ENCODE measurements at regions not wholly inside any gene's neighbourhood (a gene's known extent, or its start where the extent isn't known, plus 50 kb on each side); places are given as distances from the start of the nearest gene placed in this dataset.

DNA sequence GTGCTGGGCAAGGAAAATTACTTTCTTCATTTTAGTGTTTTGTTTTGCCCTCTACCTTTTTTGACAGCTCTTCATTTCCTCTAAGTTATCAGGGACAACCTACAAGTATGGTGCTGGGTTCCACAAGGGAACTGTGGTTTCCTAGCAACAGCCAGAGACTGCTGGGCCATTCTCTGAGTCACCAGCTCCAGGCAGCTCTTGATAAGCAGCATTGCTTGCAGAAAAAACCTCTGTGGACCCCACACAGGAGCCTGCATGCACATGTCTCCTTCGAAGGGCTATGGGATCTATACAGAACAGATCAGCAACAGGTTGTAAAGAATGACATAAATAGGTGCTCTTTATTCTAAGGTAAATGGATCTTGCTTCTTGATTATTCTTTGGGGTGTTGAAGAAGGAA is 81.0 kb upstream of the CCDC196 start:
- H3K4me1 ChIP-seq (ENCODE audit: control insufficient read depth, insufficient read depth, low read length): no peaks in the 10 kb centered on the region
- ChIA-PET CTCF (interaction anchor here (2.9 to 8.2 kb wide), 2 partner anchors 10 to 47 kb away, joined by 17 to 119 read pairs; no protein-coding TSS in a partner anchor), POLR2A (no interaction called here), SMC1A (ENCODE audit: uncharacterized antibody, unreplicated experiment) (interaction anchor here (0.9 to 2.5 kb wide), 2 partner anchors 10 to 46 kb away, joined by 5 to 6 read pairs; no protein-coding TSS in a partner anchor), RAD21 (ENCODE audit: unreplicated experiment) (interaction anchor here (7.7 kb wide), 1 partner anchor 46 kb away, joined by 76 read pairs; no protein-coding TSS in a partner anchor)
- H3K36me3 ChIP-seq (ENCODE audit: control insufficient read depth in 2 of 2, insufficient read depth in 2 of 2, low read length in 1 of 2): no peaks in the 10 kb centered on the region
- intact Hi-C loops (cut with micrococcal nuclease; ENCODE audit: unreplicated experiment): no loop called here
- in situ Hi-C loops (cut with MboI): no loop called here
- no peaks in the 10 kb centered on the region for H3K9me3 ChIP-seq (replicated peaks; ENCODE audit: control insufficient read depth, insufficient read depth, low read length)
- TF ChIP-seq TAF1 (IDR thresholded peaks at IDR 0.05; ENCODE audit: borderline replicate concordance, low read depth, low read length) (no peak), MYC (IDR thresholded peaks at IDR 0.05; ENCODE audit: insufficient read depth, insufficient read length, insufficient replicate concordance, low read length, severe bottlenecking) (no peak), IKZF1 (conservative IDR thresholded peaks at IDR 0.05) (no peak), PAX5 (IDR thresholded peaks at IDR 0.05; ENCODE audit: borderline replicate concordance, low read depth, low read length) (no peak), CBX3 (IDR thresholded peaks at IDR 0.05; ENCODE audit: borderline replicate concordance, low read depth) (no peak), HCFC1 (IDR thresholded peaks at IDR 0.05; ENCODE audit: low read length) (no peak)
- TF ChIP-seq, protein P1, sequence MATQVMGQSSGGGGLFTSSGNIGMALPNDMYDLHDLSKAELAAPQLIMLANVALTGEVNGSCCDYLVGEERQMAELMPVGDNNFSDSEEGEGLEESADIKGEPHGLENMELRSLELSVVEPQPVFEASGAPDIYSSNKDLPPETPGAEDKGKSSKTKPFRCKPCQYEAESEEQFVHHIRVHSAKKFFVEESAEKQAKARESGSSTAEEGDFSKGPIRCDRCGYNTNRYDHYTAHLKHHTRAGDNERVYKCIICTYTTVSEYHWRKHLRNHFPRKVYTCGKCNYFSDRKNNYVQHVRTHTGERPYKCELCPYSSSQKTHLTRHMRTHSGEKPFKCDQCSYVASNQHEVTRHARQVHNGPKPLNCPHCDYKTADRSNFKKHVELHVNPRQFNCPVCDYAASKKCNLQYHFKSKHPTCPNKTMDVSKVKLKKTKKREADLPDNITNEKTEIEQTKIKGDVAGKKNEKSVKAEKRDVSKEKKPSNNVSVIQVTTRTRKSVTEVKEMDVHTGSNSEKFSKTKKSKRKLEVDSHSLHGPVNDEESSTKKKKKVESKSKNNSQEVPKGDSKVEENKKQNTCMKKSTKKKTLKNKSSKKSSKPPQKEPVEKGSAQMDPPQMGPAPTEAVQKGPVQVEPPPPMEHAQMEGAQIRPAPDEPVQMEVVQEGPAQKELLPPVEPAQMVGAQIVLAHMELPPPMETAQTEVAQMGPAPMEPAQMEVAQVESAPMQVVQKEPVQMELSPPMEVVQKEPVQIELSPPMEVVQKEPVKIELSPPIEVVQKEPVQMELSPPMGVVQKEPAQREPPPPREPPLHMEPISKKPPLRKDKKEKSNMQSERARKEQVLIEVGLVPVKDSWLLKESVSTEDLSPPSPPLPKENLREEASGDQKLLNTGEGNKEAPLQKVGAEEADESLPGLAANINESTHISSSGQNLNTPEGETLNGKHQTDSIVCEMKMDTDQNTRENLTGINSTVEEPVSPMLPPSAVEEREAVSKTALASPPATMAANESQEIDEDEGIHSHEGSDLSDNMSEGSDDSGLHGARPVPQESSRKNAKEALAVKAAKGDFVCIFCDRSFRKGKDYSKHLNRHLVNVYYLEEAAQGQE (IDR thresholded peaks at IDR 0.05; ENCODE audit: low read depth, low read length): no peak
- TF ChIP-seq, protein P2, sequence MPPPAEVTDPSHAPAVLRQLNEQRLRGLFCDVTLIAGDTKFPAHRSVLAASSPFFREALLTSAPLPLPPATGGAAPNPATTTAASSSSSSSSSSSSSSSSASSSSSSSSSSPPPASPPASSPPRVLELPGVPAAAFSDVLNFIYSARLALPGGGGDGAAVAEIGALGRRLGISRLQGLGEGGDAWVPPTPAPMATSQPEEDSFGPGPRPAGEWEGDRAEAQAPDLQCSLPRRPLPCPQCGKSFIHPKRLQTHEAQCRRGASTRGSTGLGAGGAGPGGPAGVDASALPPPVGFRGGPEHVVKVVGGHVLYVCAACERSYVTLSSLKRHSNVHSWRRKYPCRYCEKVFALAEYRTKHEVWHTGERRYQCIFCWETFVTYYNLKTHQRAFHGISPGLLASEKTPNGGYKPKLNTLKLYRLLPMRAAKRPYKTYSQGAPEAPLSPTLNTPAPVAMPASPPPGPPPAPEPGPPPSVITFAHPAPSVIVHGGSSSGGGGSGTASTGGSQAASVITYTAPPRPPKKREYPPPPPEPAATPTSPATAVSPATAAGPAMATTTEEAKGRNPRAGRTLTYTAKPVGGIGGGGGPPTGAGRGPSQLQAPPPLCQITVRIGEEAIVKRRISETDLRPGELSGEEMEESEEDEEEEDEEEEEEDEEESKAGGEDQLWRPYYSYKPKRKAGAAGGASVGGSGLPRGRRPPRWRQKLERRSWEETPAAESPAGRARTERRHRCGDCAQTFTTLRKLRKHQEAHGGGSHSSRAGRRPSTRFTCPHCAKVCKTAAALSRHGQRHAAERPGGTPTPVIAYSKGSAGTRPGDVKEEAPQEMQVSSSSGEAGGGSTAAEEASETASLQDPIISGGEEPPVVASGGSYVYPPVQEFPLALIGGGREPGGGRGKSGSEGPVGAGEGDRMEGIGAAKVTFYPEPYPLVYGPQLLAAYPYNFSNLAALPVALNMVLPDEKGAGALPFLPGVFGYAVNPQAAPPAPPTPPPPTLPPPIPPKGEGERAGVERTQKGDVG (CRISPR knock-in tag; IDR thresholded peaks at IDR 0.05): no peak
- no TSS peak for BruUV-seq (replicated peaks)
- ATAC-seq (no peak), FAIRE-seq (no peak), DNase-seq (ENCODE audit: low read depth, low spot score) (no peak)
- H2AFZ ChIP-seq (ENCODE audit: control insufficient read depth, low read depth, low read length): no peak overlapping the region
- H3K4me2 ChIP-seq (ENCODE audit: control insufficient read depth, insufficient read depth): no peak overlapping the region
- WGBS (ENCODE audit: insufficient coverage, insufficient replicate concordance, low lambda C conversion rate, missing lambda C conversion rate): 32% methylated on average over 1 of the region's 1 CpG
- no peaks in the 10 kb centered on the region for H4K20me1 ChIP-seq (ENCODE audit: control insufficient read depth, insufficient read depth)
- no peak overlapping the region for H3K4me3 ChIP-seq
- H3K27ac ChIP-seq (ENCODE audit: control insufficient read depth, insufficient read depth): no peak overlapping the region
- no peak overlapping the region for H3K9ac ChIP-seq (ENCODE audit: control insufficient read depth, insufficient read depth, low read length)
- no peaks in the 10 kb centered on the region for H3K79me2 ChIP-seq (ENCODE audit: control insufficient read depth, insufficient read depth, low read length)
- H3K27me3 ChIP-seq (replicated peaks in 1 of 2; ENCODE audit: control insufficient read depth in 2 of 2, insufficient read depth in 2 of 2, low read length in 1 of 2): no peaks in the 10 kb centered on the region

All from GM12878 (cell line).